ENCODE measurements at regions not wholly inside any gene's neighbourhood (a gene's known extent, or its start where the extent isn't known, plus 50 kb on each side); places are given as distances from the start of the nearest gene placed in this dataset.

- no peaks in the 10 kb centered on the region for H3K4me1 ChIP-seq
- H3K9me3 ChIP-seq = no peaks in the 10 kb centered on the region
- H3K36me3 ChIP-seq = no peaks in the 10 kb centered on the region
- WGBS, 5 donors = 88 to 94% (median 92%) methylated on average over 3 of the region's 3 CpGs
- no peak overlapping the region for H3K27ac ChIP-seq
- H3K27me3 ChIP-seq = no peaks in the 10 kb centered on the region
- intact Hi-C loops (cut with DNase I; ENCODE audit: low total_unique reads) = no loop called here
- TF ChIP-seq EP300 (IDR thresholded peaks at IDR 0.05) = no peak
- TF ChIP-seq POLR2AphosphoS5 (IDR thresholded peaks at IDR 0.05) = no peak
- TF ChIP-seq POLR2A (IDR thresholded peaks at IDR 0.05) = no peak
- no peak for TF ChIP-seq CTCF (IDR thresholded peaks at IDR 0.05)
- no peak overlapping the region for H3K4me3 ChIP-seq
- no peak for DNase-seq
Measured at GRCh38 chr6:21420146-21420878, 173.2 kb upstream of the SOX4 start.

- Histone ChIP-seq H3K36me3 (no peaks in the 10 kb centered on the region), H3K27ac (no peak overlapping the region), H3K27me3 (no peaks in the 10 kb centered on the region), H3K4me3 (no peak overlapping the region), H3K9me3 (no peaks in the 10 kb centered on the region), H3K4me1 (no peaks in the 10 kb centered on the region)
- no peak for TF ChIP-seq POLR2A (IDR thresholded peaks at IDR 0.05)
- no peak for TF ChIP-seq EP300 (IDR thresholded peaks at IDR 0.05)
- TF ChIP-seq POLR2AphosphoS5 (IDR thresholded peaks at IDR 0.05) = no peak
- TF ChIP-seq CTCF (IDR thresholded peaks at IDR 0.05) = no peak
- intact Hi-C loops (cut with DNase I; ENCODE audit: low total_unique reads) = no loop called here
- WGBS, 5 donors = 67 to 81% (median 72%) methylated on average over 6 of the region's 6 CpGs
- no peak for DNase-seq
Measured at GRCh38 chr6:21420926-21421325, 172.6 kb upstream of the SOX4 start.

- H3K36me3 ChIP-seq = no peaks in the 10 kb centered on the region
- H3K27ac ChIP-seq = no peak overlapping the region
- no peak overlapping the region for H3K4me3 ChIP-seq
- TF ChIP-seq CTCF (IDR thresholded peaks at IDR 0.05) (no peak), POLR2A (IDR thresholded peaks at IDR 0.05) (no peak), EP300 (IDR thresholded peaks at IDR 0.05) (no peak), POLR2AphosphoS5 (IDR thresholded peaks at IDR 0.05) (no peak)
- H3K9me3 ChIP-seq = no peaks in the 10 kb centered on the region
- H3K27me3 ChIP-seq = no peaks in the 10 kb centered on the region
- no peak for DNase-seq
- no peaks in the 10 kb centered on the region for H3K4me1 ChIP-seq
- WGBS, 5 donors = 87 to 94% (median 91%) methylated on average over 11 to 21 of the region's 21 CpGs
- intact Hi-C loops (cut with DNase I; ENCODE audit: low total_unique reads) = no loop called here
Measured at GRCh38 chr6:21423106-21423854, 170.3 kb upstream of the SOX4 start.

GRCh38 chr6:21426841-21427490 lies 166.6 kb upstream of the SOX4 start:
- Histone ChIP-seq H3K4me1 (no peaks in the 10 kb centered on the region), H3K9me3 (no peaks in the 10 kb centered on the region), H3K27me3 (no peaks in the 10 kb centered on the region), H3K36me3 (no peaks in the 10 kb centered on the region), H3K4me3 (no peak overlapping the region), H3K27ac (no peak overlapping the region)
- intact Hi-C loops (cut with DNase I; ENCODE audit: low total_unique reads) = no loop called here
- DNase-seq = peak in 1 of 2 donors; percentile 16
- TF ChIP-seq CTCF (IDR thresholded peaks at IDR 0.05) (no peak), EP300 (IDR thresholded peaks at IDR 0.05) (no peak), POLR2AphosphoS5 (IDR thresholded peaks at IDR 0.05) (no peak), POLR2A (IDR thresholded peaks at IDR 0.05) (no peak)
- 69 to 76% (median 75%) methylated on average over 8 of the region's 8 CpGs for WGBS, 5 donors
